DND-41 (cell line): ENCODE measurements at regions not wholly inside any gene's neighbourhood (a gene's known extent, or its start where the extent isn't known, plus 50 kb on each side); places are given as distances from the start of the nearest gene placed in this dataset.

Experiments
- EZH2 ChIP-seq: IDR thresholded peaks from 3 replicates; pipeline ENCODE4 v1.6.1; 2012; ENCODE audit warnings: borderline replicate concordance, low read depth, mild to moderate bottlenecking, moderate library complexity, low read length, inconsistent platforms; ENCODE audit not compliant: severe bottlenecking
- TF ChIP-seq, protein P1 (sequence below): IDR thresholded peaks from 2 replicates; pipeline ENCODE4 v1.5.1; 2012; ENCODE audit warnings: borderline replicate concordance, low read length, moderate library complexity, mild to moderate bottlenecking; ENCODE audit not compliant: poor library complexity, severe bottlenecking; ENCODE audit errors: extremely low read depth

DNA sequence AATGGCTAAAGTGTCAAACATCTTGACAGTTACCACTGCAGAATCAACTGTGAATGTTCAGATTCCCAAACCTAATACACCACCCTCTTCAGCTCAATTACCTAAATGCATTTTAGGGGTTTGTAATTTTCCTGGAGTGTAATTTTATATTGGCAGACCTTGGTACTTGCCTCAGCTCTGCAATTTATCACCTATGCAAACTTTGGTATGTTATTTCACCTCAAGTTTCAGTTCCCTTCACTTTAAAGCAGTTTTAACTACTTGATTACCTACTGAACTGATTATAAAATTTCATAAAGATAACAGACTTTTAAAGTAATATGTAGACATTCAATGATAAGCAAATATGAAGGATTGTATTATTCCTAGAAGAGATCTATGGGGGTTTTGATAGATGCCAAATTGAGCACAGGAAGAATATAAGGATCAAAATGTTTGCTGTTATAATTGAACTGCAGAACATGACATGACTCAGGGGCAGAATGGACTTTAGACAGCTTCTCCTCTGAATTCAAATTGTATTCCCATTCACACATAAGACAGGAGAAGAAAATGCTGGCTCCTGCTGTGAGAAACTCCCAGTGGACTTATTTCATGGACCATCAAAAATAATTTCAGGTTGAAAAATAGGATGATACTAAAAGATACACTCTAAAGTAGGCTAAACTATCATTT is 491.5 kb upstream of the LUZP2 start:
- no peak for TF ChIP-seq EZH2
- TF ChIP-seq, protein P1, sequence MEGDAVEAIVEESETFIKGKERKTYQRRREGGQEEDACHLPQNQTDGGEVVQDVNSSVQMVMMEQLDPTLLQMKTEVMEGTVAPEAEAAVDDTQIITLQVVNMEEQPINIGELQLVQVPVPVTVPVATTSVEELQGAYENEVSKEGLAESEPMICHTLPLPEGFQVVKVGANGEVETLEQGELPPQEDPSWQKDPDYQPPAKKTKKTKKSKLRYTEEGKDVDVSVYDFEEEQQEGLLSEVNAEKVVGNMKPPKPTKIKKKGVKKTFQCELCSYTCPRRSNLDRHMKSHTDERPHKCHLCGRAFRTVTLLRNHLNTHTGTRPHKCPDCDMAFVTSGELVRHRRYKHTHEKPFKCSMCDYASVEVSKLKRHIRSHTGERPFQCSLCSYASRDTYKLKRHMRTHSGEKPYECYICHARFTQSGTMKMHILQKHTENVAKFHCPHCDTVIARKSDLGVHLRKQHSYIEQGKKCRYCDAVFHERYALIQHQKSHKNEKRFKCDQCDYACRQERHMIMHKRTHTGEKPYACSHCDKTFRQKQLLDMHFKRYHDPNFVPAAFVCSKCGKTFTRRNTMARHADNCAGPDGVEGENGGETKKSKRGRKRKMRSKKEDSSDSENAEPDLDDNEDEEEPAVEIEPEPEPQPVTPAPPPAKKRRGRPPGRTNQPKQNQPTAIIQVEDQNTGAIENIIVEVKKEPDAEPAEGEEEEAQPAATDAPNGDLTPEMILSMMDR, result no peak
